MCF 10A (cell line): ENCODE measurements at regions not wholly inside any gene's neighbourhood (a gene's known extent, or its start where the extent isn't known, plus 50 kb on each side); places are given as distances from the start of the nearest gene placed in this dataset.

ENCODE experiments used
- BruUV-seq: library from RNA; stranded (reverse); fragments of 400-500 nt; replicated peaks from 2 replicates; lab custom pipeline; 2021; lab: Mats Ljungman, UMichigan
- CTCF ChIA-PET: fragments of 300-600 bp; sonication (Branson Sonifier 250); formaldehyde crosslinking; extraction: SDS; loops from one replicate; lab custom pipeline; 2021; ENCODE audit warnings: antibody characterized with exemption, inconsistent platforms; lab: Yijun Ruan, JAX
- POLR2A ChIA-PET: fragments of 300-600, 350-650 bp; sonication (Branson Sonifier 250); formaldehyde crosslinking; extraction: SDS; loops from one replicate; lab custom pipeline; 2020; ENCODE audit warnings: antibody characterized with exemption, inconsistent platforms; lab: Yijun Ruan, JAX
- DNase-seq: peaks from one replicate; pipeline ENCODE4 v3.0.0-alpha.2; 2018; ENCODE audit not compliant: unreplicated experiment
- H3K27ac Mint-ChIP-seq: one replicate; pipeline ENCODE4 v1.8.0; 2022; ENCODE audit warnings: mild to moderate bottlenecking, low read depth, mixed read lengths; ENCODE audit not compliant: unreplicated experiment
- H3K27me3 Mint-ChIP-seq: one replicate; pipeline ENCODE4 v1.8.0; 2022; ENCODE audit warnings: mixed read lengths; ENCODE audit not compliant: insufficient read depth, unreplicated experiment
- H3K36me3 Mint-ChIP-seq: one replicate; pipeline ENCODE4 v1.8.0; 2022; ENCODE audit warnings: mild to moderate bottlenecking, moderate library complexity, mixed read lengths; ENCODE audit not compliant: insufficient read depth, unreplicated experiment
- H3K4me1 Mint-ChIP-seq: one replicate; pipeline ENCODE4 v1.8.0; 2022; ENCODE audit warnings: mixed read lengths; ENCODE audit not compliant: insufficient read depth, unreplicated experiment
- H3K4me3 Mint-ChIP-seq: one replicate; pipeline ENCODE4 v1.8.0; 2022; ENCODE audit warnings: mild to moderate bottlenecking, moderate library complexity, mixed read lengths; ENCODE audit not compliant: unreplicated experiment
- H3K9me3 Mint-ChIP-seq: one replicate; pipeline ENCODE4 v1.8.0; 2022; ENCODE audit warnings: mixed read lengths; ENCODE audit not compliant: unreplicated experiment
- intact Hi-C: fragments of 100-400 bp; cut with micrococcal nuclease; formaldehyde crosslinking; loops from 2 replicates; pipeline ENCODE4 v1.14.1; 2022
- TF ChIP-seq, protein P1 (sequence below): fragments of 200-600 bp; IDR thresholded peaks from one replicate; pipeline ENCODE4 v1.8.0; 2022; ENCODE audit warnings: antibody characterized with exemption, mild to moderate bottlenecking; ENCODE audit not compliant: unreplicated experiment

DNA sequence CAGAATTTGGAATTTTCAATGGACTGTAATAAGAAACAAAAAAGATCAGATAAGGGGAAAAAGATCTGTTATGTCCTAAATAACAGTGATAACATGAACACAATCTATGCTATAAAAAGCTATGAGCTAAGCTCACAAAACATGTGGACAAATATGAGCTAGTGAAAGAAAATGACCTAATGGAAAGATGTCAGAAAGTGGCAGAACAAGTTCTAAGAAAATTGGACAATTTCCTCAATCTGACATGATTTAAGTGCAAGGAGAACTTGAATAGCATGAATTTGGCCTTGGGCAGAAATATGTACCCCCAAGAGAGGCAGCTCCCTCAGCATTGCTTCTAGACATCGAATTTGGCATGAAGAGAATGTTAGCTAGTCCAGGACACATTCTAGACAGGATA lies 212.0 kb upstream of the PGR start:
- no TSS peak for BruUV-seq
- Mint-ChIP-seq H3K27ac (no peak overlapping the region), H3K9me3 (no peaks in the 10 kb centered on the region), H3K4me1 (peaks cover 1% of the 10 kb centered on the region), H3K36me3 (no peaks in the 10 kb centered on the region), H3K27me3 (peaks cover 17% of the 10 kb centered on the region), H3K4me3 (no peak overlapping the region)
- ChIA-PET POLR2A (no interaction called here), CTCF (interaction anchor here (0.5 to 1.0 kb wide), 4 partner anchors 17 to 515 kb away, joined by 3 to 4 read pairs (median 4); no protein-coding TSS in a partner anchor)
- no peak for DNase-seq
- intact Hi-C loops: no loop called here
- TF ChIP-seq, protein P1, sequence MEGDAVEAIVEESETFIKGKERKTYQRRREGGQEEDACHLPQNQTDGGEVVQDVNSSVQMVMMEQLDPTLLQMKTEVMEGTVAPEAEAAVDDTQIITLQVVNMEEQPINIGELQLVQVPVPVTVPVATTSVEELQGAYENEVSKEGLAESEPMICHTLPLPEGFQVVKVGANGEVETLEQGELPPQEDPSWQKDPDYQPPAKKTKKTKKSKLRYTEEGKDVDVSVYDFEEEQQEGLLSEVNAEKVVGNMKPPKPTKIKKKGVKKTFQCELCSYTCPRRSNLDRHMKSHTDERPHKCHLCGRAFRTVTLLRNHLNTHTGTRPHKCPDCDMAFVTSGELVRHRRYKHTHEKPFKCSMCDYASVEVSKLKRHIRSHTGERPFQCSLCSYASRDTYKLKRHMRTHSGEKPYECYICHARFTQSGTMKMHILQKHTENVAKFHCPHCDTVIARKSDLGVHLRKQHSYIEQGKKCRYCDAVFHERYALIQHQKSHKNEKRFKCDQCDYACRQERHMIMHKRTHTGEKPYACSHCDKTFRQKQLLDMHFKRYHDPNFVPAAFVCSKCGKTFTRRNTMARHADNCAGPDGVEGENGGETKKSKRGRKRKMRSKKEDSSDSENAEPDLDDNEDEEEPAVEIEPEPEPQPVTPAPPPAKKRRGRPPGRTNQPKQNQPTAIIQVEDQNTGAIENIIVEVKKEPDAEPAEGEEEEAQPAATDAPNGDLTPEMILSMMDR: no peak

- TF ChIP-seq, protein P1: no peak
- no peaks in the 10 kb centered on the region for H3K9me3 Mint-ChIP-seq
- no peak for DNase-seq
- H3K27me3 Mint-ChIP-seq: peaks cover 50% of the 10 kb centered on the region
- no TSS peak for BruUV-seq
- POLR2A ChIA-PET: no interaction called here
- no peaks in the 10 kb centered on the region for H3K36me3 Mint-ChIP-seq
- no peak overlapping the region for H3K27ac Mint-ChIP-seq
- intact Hi-C loops: no loop called here
- H3K4me1 Mint-ChIP-seq: no peaks in the 10 kb centered on the region
- CTCF ChIA-PET: interaction anchor here (0.6 to 0.9 kb wide), 2 partner anchors 12 to 655 kb away, joined by 3 to 4 read pairs; no protein-coding TSS in a partner anchor
- no peak overlapping the region for H3K4me3 Mint-ChIP-seq
Measured at GRCh38 chr11:101336858-101337257, 207.2 kb upstream of the PGR start.

DNA sequence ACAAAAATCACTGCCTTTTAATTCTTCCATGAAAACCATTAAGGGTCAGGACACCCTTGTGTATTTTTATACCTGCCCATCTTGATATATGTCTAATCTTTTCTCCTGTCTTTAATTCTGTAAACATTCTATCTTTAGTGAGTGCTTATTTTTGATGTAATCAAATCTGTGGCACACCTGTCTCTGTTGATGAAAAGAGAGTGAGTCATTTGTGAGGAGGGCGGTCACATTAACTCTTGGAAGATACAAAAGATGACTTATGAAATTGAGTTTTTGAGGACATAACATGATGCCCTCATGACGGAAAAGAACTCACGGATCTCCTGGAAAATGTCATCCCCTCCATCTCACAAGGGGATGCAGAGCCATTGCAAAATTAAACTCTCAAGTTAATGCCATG lies 206.5 kb upstream of the PGR start:
- ChIA-PET POLR2A (no interaction called here), CTCF (interaction anchor here (0.9 kb wide), 1 partner anchor 11 kb away, joined by 3 read pairs; no protein-coding TSS in a partner anchor)
- no TSS peak for BruUV-seq
- Mint-ChIP-seq H3K36me3 (no peaks in the 10 kb centered on the region), H3K27ac (no peak overlapping the region), H3K4me1 (no peaks in the 10 kb centered on the region), H3K4me3 (no peak overlapping the region), H3K27me3 (peaks cover 57% of the 10 kb centered on the region), H3K9me3 (no peaks in the 10 kb centered on the region)
- peak; percentile 13 for DNase-seq
- TF ChIP-seq, protein P1: no peak
- intact Hi-C loops: no loop called here

DNA sequence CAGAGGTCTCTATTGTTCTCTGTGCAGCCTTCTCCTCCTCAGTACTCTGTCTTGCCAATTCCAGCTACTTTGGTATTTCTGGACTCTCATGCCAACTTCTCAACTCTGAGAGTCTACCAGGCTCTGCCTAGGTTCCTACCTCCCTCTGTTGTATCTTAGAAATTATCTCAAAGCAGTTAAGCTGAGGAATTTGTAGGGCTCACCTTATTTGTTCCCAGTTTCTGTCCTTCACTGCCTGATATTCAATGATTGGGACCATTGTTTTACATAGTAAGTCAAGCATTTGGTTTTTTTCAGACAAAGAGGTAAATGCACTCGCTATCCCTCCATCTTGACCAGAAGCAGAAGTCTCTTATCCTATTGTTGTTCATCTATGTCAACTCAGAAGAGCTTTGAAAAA lies 205.0 kb upstream of the PGR start:
- DNase-seq: no peak
- Mint-ChIP-seq H3K27ac (no peak overlapping the region), H3K36me3 (no peaks in the 10 kb centered on the region), H3K4me3 (no peak overlapping the region), H3K27me3 (peaks cover 73% of the 10 kb centered on the region), H3K9me3 (no peaks in the 10 kb centered on the region), H3K4me1 (no peaks in the 10 kb centered on the region)
- ChIA-PET POLR2A (no interaction called here), CTCF (no interaction called here)
- TF ChIP-seq, protein P1: no peak
- BruUV-seq: no TSS peak
- intact Hi-C loops: no loop called here
